Right lobe of liver (tissue), 4 donors: ENCODE measurements at regions not wholly inside any gene's neighbourhood (a gene's known extent, or its start where the extent isn't known, plus 50 kb on each side); places are given as distances from the start of the nearest gene placed in this dataset.

ENCODE experiments used
- CTCF ChIP-seq, 4 donors: fragments of 200-600 bp in 3 of 4; fragments of 450-650 bp in 1 of 4; IDR thresholded peaks; one replicate each; pipeline versions ENCODE4 v1.5.1 to v1.8.0; 2016 to 2022; ENCODE audit warnings: antibody characterized with exemption in 4 of 4, mild to moderate bottlenecking in 2 of 4
- POLR2A ChIP-seq: fragments of 450-650 bp; IDR thresholded peaks from one replicate; pipeline ENCODE4 v1.6.1; 2017; ENCODE audit warnings: antibody characterized with exemption, mild to moderate bottlenecking
- donor health status: DM: no; HTN: no; CAD: no.
- donor health status: DM: no; HTN: no; CAD: no.
- donor health status: DM: no; HTN: yes; CAD: no.

- no peak for TF ChIP-seq CTCF (IDR thresholded peaks at IDR 0.05)
- TF ChIP-seq POLR2A = no peak
Observed at GRCh38 chr15:69599271-69599670, 146.7 kb downstream of the RPLP1 start.
